CD4-positive, alpha-beta T cell treated with Interleukin-6 at 100 ng/mL for 8 hours (primary cell): ENCODE measurements at regions not wholly inside any gene's neighbourhood (a gene's known extent, or its start where the extent isn't known, plus 50 kb on each side); places are given as distances from the start of the nearest gene placed in this dataset.

Source experiments
- DNase-seq: peaks from one replicate; pipeline ENCODE4 v3.0.0-alpha.2; 2020; ENCODE audit warnings: mixed read lengths, low spot score

DNA sequence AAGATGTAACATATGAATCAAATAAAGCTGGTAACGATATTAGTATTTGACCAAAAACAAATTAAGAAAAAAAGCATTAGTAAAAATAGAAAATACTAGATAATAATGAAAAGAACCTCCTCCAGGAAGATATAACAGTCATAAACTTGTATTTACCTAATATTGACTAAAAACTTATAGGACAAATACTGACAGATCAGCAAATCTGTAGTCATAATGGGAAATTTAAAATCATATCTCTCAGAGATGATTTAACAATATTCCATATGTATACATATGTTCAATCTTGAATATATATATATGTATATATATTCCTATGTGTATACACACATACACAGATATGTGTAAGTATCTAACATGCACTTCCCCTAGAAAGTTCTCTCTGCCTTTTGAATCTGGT lies 52.0 kb upstream of the FGGY start:
- no peak for DNase-seq
